ENCODE measurements at regions not wholly inside any gene's neighbourhood (a gene's known extent, or its start where the extent isn't known, plus 50 kb on each side); places are given as distances from the start of the nearest gene placed in this dataset.

- TF ChIP-seq GABPA (IDR thresholded peaks at IDR 0.05 in 1 of 2, conservative IDR thresholded peaks at IDR 0.05 in 1 of 2) = no peak
- no peak for TF ChIP-seq YY1 (IDR thresholded peaks at IDR 0.05)
- no peak for TF ChIP-seq HNF4A (conservative IDR thresholded peaks at IDR 0.05)
- no peak for TF ChIP-seq REST (IDR thresholded peaks at IDR 0.05)
- TF ChIP-seq MAX (IDR thresholded peaks at IDR 0.05) = no peak
- H3K9ac ChIP-seq (ENCODE audit: low read depth in 1 of 2, low read length in 2 of 2) = no peak overlapping the region
- H3K36me3 ChIP-seq (ENCODE audit: control insufficient read depth in 4 of 4, insufficient read depth in 3 of 4, low read depth in 1 of 4, low read length in 3 of 4) = no peaks in the 10 kb centered on the region
- no peak for DNase-seq (ENCODE audit: low spot score)
- 92% methylated on average over 4 of the region's 4 CpGs for WGBS
- H3K4me3 ChIP-seq (ENCODE audit: low read depth in 1 of 3, low read length in 3 of 3) = no peak overlapping the region
- H3K27ac ChIP-seq (ENCODE audit: low read depth in 1 of 2, low read length in 2 of 2) = no peak overlapping the region
- H3K4me1 ChIP-seq (ENCODE audit: control insufficient read depth in 4 of 4, insufficient read depth in 4 of 4, low read length in 3 of 4) = no peaks in the 10 kb centered on the region
- no peaks in the 10 kb centered on the region for H3K27me3 ChIP-seq (ENCODE audit: control insufficient read depth in 4 of 4, insufficient read depth in 4 of 4, low read length in 3 of 4)
- no peaks in the 10 kb centered on the region for H3K9me3 ChIP-seq (ENCODE audit: control insufficient read depth in 4 of 4, low read length in 3 of 4)
Observed at GRCh38 chr7:108947526-108947925, 377.9 kb downstream of the DNAJB9 start.

- no peaks in the 10 kb centered on the region for H3K9me3 ChIP-seq (ENCODE audit: control insufficient read depth in 4 of 4, low read length in 3 of 4)
- 69% methylated on average over 2 of the region's 2 CpGs for WGBS
- DNase-seq (ENCODE audit: low spot score) = no peak
- H3K27me3 ChIP-seq (ENCODE audit: control insufficient read depth in 4 of 4, insufficient read depth in 4 of 4, low read length in 3 of 4) = no peaks in the 10 kb centered on the region
- TF ChIP-seq FOXA2 (IDR thresholded peaks at IDR 0.05) = no peak
- TF ChIP-seq TAF1 (conservative IDR thresholded peaks at IDR 0.05) = no peak
- TF ChIP-seq ZBTB33 (IDR thresholded peaks at IDR 0.05) = no peak
- no peak for TF ChIP-seq FOXA1 (IDR thresholded peaks at IDR 0.05)
- TF ChIP-seq MAX (IDR thresholded peaks at IDR 0.05) = no peak
- no peak for TF ChIP-seq EGR1 (IDR thresholded peaks at IDR 0.05; ENCODE audit: low read depth in 2 of 2)
- TF ChIP-seq RAD21 (IDR thresholded peaks at IDR 0.05) = no peak
- no peaks in the 10 kb centered on the region for H3K36me3 ChIP-seq (ENCODE audit: control insufficient read depth in 4 of 4, insufficient read depth in 3 of 4, low read depth in 1 of 4, low read length in 3 of 4)
- H3K4me1 ChIP-seq (ENCODE audit: control insufficient read depth in 4 of 4, insufficient read depth in 4 of 4, low read length in 3 of 4) = no peaks in the 10 kb centered on the region
- no peak overlapping the region for H3K9ac ChIP-seq (ENCODE audit: low read depth in 1 of 2, low read length in 2 of 2)
- H3K27ac ChIP-seq (ENCODE audit: low read depth in 1 of 2, low read length in 2 of 2) = no peak overlapping the region
- no peak overlapping the region for H3K4me3 ChIP-seq (ENCODE audit: low read depth in 1 of 3, low read length in 3 of 3)
Observed at GRCh38 chr7:108972004-108972403, 402.3 kb downstream of the DNAJB9 start.

GRCh38 chr7:108973075-108973474 lies 403.4 kb downstream of the DNAJB9 start:
- H3K4me1 ChIP-seq (ENCODE audit: control insufficient read depth in 4 of 4, insufficient read depth in 4 of 4, low read length in 3 of 4) = no peaks in the 10 kb centered on the region
- H3K9ac ChIP-seq (ENCODE audit: low read depth in 1 of 2, low read length in 2 of 2) = no peak overlapping the region
- no peak for TF ChIP-seq FOXA1 (IDR thresholded peaks at IDR 0.05)
- peak; percentile 13 for TF ChIP-seq CTCF (IDR thresholded peaks at IDR 0.05; ENCODE audit: low read depth, low read length, missing input control)
- TF ChIP-seq TAF1 (conservative IDR thresholded peaks at IDR 0.05) = no peak
- peak; percentile 39 to 66 for TF ChIP-seq RAD21 (IDR thresholded peaks at IDR 0.05)
- no peak for TF ChIP-seq RXRA (IDR thresholded peaks at IDR 0.05)
- TF ChIP-seq JUND (IDR thresholded peaks at IDR 0.05) = no peak
- no peak overlapping the region for H3K4me3 ChIP-seq (ENCODE audit: low read depth in 1 of 3, low read length in 3 of 3)
- no peaks in the 10 kb centered on the region for H3K9me3 ChIP-seq (ENCODE audit: control insufficient read depth in 4 of 4, low read length in 3 of 4)
- no peak overlapping the region for H3K27ac ChIP-seq (ENCODE audit: low read depth in 1 of 2, low read length in 2 of 2)
- WGBS = 99% methylated on average over 1 of the region's 1 CpG
- no peak for DNase-seq (ENCODE audit: low spot score)
- H3K27me3 ChIP-seq (ENCODE audit: control insufficient read depth in 4 of 4, insufficient read depth in 4 of 4, low read length in 3 of 4) = no peaks in the 10 kb centered on the region
- no peaks in the 10 kb centered on the region for H3K36me3 ChIP-seq (ENCODE audit: control insufficient read depth in 4 of 4, insufficient read depth in 3 of 4, low read depth in 1 of 4, low read length in 3 of 4)

Measured in liver (tissue), 8 donors.